K562 (cell line): ENCODE measurements at regions not wholly inside any gene's neighbourhood (a gene's known extent, or its start where the extent isn't known, plus 50 kb on each side); places are given as distances from the start of the nearest gene placed in this dataset.

ENCODE experiments used
- ATAC-seq: fragments of 200-7000 bp; cut with Tn5 transposase; 3 replicates; pipeline ENCODE4 v1.9.1; 2020; ENCODE audit warnings: moderate library complexity
- BruUV-seq: library from RNA; stranded (reverse); fragments of 400-500 nt; replicated peaks from 2 replicates; lab custom pipeline; 2021; lab: Mats Ljungman, UMichigan
- CTCF ChIA-PET: fragments of 300-600 bp; formaldehyde crosslinking; extraction: SDS; loops from one replicate; lab custom pipeline; 2021; ENCODE audit warnings: low intra/inter-chr PET ratio; lab: Yijun Ruan, JAX
- POLR2A ChIA-PET: fragments of 300-600, 350-650 bp; sonication (Branson Sonifier 250); formaldehyde crosslinking; extraction: SDS; loops from one replicate; lab custom pipeline; 2021; ENCODE audit warnings: antibody characterized with exemption, inconsistent platforms; lab: Yijun Ruan, JAX
- DNase-seq, 4 experiments: peaks; one replicate each; pipeline versions ENCODE4 v3.0.0 to v3.0.0-alpha.2; 2011 to 2018; ENCODE audit warnings: low spot score in 3 of 4, mixed read lengths in 3 of 4; ENCODE audit errors: extremely low read depth in 1 of 4
- FAIRE-seq: peaks from 2 replicates; lab custom pipeline; 2011; peaks lifted over from hg19 to GRCh38; lab: Jason Lieb, UNC
- H2AFZ ChIP-seq: 2 replicates; pipeline ENCODE4 v1.6.0; 2011; ENCODE audit warnings: low read depth, low read length, control low read depth, inconsistent platforms
- H3K27ac ChIP-seq: fragments of 200-600 bp; 3 replicates; pipeline ENCODE4 v1.8.0; 2011; ENCODE audit warnings: low read depth, mild to moderate bottlenecking, control low read depth, inconsistent platforms, low read length, moderate library complexity, mixed read lengths; ENCODE audit errors: extremely low read depth
- H3K27me3 ChIP-seq, 2 experiments: fragments of 300-600 bp in 1 of 2; 2 replicates in 1 of 2; 3 replicates in 1 of 2; pipeline versions ENCODE4 v1.6.0 to v1.8.0; 2011; ENCODE audit warnings: inconsistent platforms in 2 of 2, low read length in 2 of 2, mild to moderate bottlenecking in 1 of 2, mixed read lengths in 1 of 2, moderate library complexity in 1 of 2; ENCODE audit not compliant: control insufficient read depth in 2 of 2, insufficient read depth in 2 of 2
- H3K36me3 ChIP-seq: fragments of 300-600 bp; 3 replicates; pipeline ENCODE4 v1.8.0; 2011; ENCODE audit warnings: mild to moderate bottlenecking, low read length, inconsistent platforms; ENCODE audit not compliant: control insufficient read depth, insufficient read depth
- H3K4me1 ChIP-seq, 2 experiments: fragments of 200-600 bp in 1 of 2; replicated peaks in 1 of 2; 2 replicates in 1 of 2; 3 replicates in 1 of 2; pipeline versions ENCODE4 v1.5.1 to v1.8.0; 2011; ENCODE audit warnings: inconsistent platforms in 2 of 2, low read length in 2 of 2, mild to moderate bottlenecking in 1 of 2, mixed read lengths in 1 of 2, moderate library complexity in 1 of 2; ENCODE audit not compliant: control insufficient read depth in 2 of 2, insufficient read depth in 2 of 2
- H3K4me2 ChIP-seq: 2 replicates; pipeline ENCODE4 v1.6.1; 2011; ENCODE audit warnings: low read length, control low read depth, inconsistent platforms, mixed read lengths; ENCODE audit not compliant: insufficient read depth
- H3K4me3 ChIP-seq: fragments of 200-600 bp; sonication (generic), shearing (Covaris generic); 2 replicates; pipeline ENCODE4 v1.5.1; 2016; ENCODE audit warnings: control low read depth, inconsistent platforms
- H3K79me2 ChIP-seq: fragments of 200-600 bp; 3 replicates; pipeline ENCODE4 v1.8.0; 2011; ENCODE audit warnings: low read length, inconsistent platforms; ENCODE audit not compliant: control insufficient read depth, insufficient read depth
- H3K9ac ChIP-seq, 2 experiments: 2 replicates each; pipeline versions ENCODE4 v1.6.0 to v1.6.1; 2011; ENCODE audit warnings: low read depth in 2 of 2, low read length in 2 of 2, control low read depth in 1 of 2, inconsistent platforms in 1 of 2, mild to moderate bottlenecking in 1 of 2, mixed read lengths in 1 of 2; ENCODE audit not compliant: insufficient read depth in 1 of 2
- H3K9me1 ChIP-seq: one replicate; pipeline ENCODE4 v1.6.0; 2011; ENCODE audit warnings: inconsistent platforms, mild to moderate bottlenecking, low read length, moderate library complexity; ENCODE audit not compliant: control insufficient read depth, insufficient read depth
- H3K9me3 ChIP-seq: replicated peaks from 2 replicates; pipeline ENCODE4 v1.5.1; 2011; ENCODE audit warnings: low read depth, low read length, inconsistent platforms; ENCODE audit not compliant: control insufficient read depth, insufficient read depth
- H4K20me1 ChIP-seq: replicated peaks from 2 replicates; pipeline ENCODE4 v1.6.1; 2011; ENCODE audit warnings: low read length, inconsistent platforms, mixed read lengths; ENCODE audit not compliant: control insufficient read depth, insufficient read depth
- CBX8 ChIP-seq: fragments of 200-600 bp; sonication (generic); IDR thresholded peaks from 2 replicates; pipeline ENCODE4 v1.6.1; 2012; ENCODE audit warnings: borderline replicate concordance, mixed run types, low read depth, mild to moderate bottlenecking, moderate library complexity, mixed read lengths, low read length, control low read depth, inconsistent platforms; ENCODE audit not compliant: poor library complexity, severe bottlenecking; ENCODE audit errors: extremely low read depth
- HDAC3 ChIP-seq: fragments of 450-650 bp; IDR thresholded peaks from 2 replicates; pipeline ENCODE4 v1.6.1; 2018; ENCODE audit warnings: borderline replicate concordance, mild to moderate bottlenecking, moderate library complexity; ENCODE audit not compliant: partially characterized antibody
- POLR2H ChIP-seq: IDR thresholded peaks from 2 replicates; pipeline ENCODE4 v1.6.1; 2016; ENCODE audit warnings: missing genetic modification characterization, low read depth, mild to moderate bottlenecking, control low read depth, missing compliant biosample characterization, moderate library complexity
- WGBS: fragments of 100-300 bp; shearing (Covaris generic); methylation state at CpG from one replicate; pipeline ENCODE4 v1.1.6; 2016; ENCODE audit warnings: low coverage, mixed read lengths; ENCODE audit not compliant: insufficient coverage; ENCODE audit errors: missing lambda C conversion rate; 5-methylcytosine and 5-hydroxymethylcytosine counted together
- in situ Hi-C: fragments of 300-500 bp; cut with MboI; formaldehyde crosslinking; loops from 4 replicates; pipeline ENCODE4 v1.15.0; 2018; ENCODE audit warnings: inconsistent platforms, mixed read lengths
- intact Hi-C: fragments of 100-400 bp; cut with micrococcal nuclease; formaldehyde crosslinking; loops from 2 replicates; pipeline ENCODE4 v1.14.2; 2022
- TF ChIP-seq, protein P1 (sequence below): fragments of 150-350 bp; conservative IDR thresholded peaks from 2 replicates; pipeline ENCODE4 v1.6.1; 2014; ENCODE audit warnings: low read length

DNA sequence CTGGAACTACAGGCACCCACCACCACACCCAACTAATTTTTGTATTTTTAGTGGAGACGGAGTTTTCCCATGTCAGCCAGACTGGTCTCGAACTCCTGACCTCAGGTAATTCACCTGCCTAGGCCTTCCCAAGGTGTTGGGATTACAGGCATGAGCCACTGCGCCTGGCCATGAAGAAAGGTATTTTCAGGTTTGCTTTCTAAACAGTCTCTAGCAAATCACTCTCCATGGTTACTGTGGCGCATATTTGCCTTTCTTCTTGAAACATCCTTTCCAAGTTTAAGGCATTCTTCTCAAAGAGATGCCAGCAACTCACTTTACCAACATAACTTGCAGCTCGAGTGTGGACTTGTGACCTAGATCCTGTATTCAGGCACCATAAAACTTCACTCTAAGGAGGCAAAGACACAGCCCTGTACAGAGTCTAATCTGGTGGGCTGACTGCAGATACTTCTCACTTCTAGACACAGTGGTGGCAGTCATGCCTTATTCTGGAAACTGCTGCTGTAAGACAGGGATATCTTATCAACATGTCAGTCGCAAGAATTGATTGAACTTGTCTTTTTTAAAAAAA, 461.4 kb upstream of the TSHZ3 start:
- H3K36me3 ChIP-seq, result no peaks in the 10 kb centered on the region
- no TSS peak for BruUV-seq
- no peak overlapping the region for H3K4me2 ChIP-seq
- DNase-seq (no peak), ATAC-seq (no peak), FAIRE-seq (no peak)
- intact Hi-C loops, result no loop called here
- H3K9me3 ChIP-seq, result no peaks in the 10 kb centered on the region
- no peak overlapping the region for H3K27ac ChIP-seq
- WGBS, result 2% methylated on average over 6 of the region's 6 CpGs
- H2AFZ ChIP-seq, result no peak overlapping the region
- CTCF ChIA-PET, result no interaction called here
- no peak overlapping the region for H3K4me3 ChIP-seq
- no peaks in the 10 kb centered on the region for H3K9me1 ChIP-seq
- no peaks in the 10 kb centered on the region for H3K4me1 ChIP-seq
- H3K9ac ChIP-seq, result no peak overlapping the region
- no peaks in the 10 kb centered on the region for H4K20me1 ChIP-seq
- POLR2A ChIA-PET, result no interaction called here
- in situ Hi-C loops, result no loop called here
- TF ChIP-seq CBX8 (no peak), HDAC3 (no peak), POLR2H (no peak)
- TF ChIP-seq, protein P1, sequence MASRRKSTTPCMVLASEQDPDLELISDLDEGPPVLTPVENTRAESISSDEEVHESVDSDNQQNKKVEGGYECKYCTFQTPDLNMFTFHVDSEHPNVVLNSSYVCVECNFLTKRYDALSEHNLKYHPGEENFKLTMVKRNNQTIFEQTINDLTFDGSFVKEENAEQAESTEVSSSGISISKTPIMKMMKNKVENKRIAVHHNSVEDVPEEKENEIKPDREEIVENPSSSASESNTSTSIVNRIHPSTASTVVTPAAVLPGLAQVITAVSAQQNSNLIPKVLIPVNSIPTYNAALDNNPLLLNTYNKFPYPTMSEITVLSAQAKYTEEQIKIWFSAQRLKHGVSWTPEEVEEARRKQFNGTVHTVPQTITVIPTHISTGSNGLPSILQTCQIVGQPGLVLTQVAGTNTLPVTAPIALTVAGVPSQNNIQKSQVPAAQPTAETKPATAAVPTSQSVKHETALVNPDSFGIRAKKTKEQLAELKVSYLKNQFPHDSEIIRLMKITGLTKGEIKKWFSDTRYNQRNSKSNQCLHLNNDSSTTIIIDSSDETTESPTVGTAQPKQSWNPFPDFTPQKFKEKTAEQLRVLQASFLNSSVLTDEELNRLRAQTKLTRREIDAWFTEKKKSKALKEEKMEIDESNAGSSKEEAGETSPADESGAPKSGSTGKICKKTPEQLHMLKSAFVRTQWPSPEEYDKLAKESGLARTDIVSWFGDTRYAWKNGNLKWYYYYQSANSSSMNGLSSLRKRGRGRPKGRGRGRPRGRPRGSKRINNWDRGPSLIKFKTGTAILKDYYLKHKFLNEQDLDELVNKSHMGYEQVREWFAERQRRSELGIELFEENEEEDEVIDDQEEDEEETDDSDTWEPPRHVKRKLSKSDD, result no peak
- TF ChIP-seq, all 486 proteins: peak for 0
- Histone ChIP-seq H3K27me3 (no peaks in the 10 kb centered on the region), H3K79me2 (no peaks in the 10 kb centered on the region)
